H9 (cell line): ENCODE measurements at regions not wholly inside any gene's neighbourhood (a gene's known extent, or its start where the extent isn't known, plus 50 kb on each side); places are given as distances from the start of the nearest gene placed in this dataset.

Source experiments
- DNase-seq: peaks from one replicate; pipeline ENCODE4 v3.0.0-alpha.2; 2017
- H2AFZ ChIP-seq: one replicate; pipeline ENCODE4 v1.6.1; 2013; ENCODE audit warnings: mild to moderate bottlenecking, low read length, control low read depth, moderate library complexity
- H2AK5ac ChIP-seq: 2 replicates; pipeline ENCODE4 v1.6.1; 2013; ENCODE audit warnings: low read length, control low read depth, mixed read lengths; ENCODE audit not compliant: insufficient read length
- H2BK120ac ChIP-seq: one replicate; pipeline ENCODE4 v1.6.1; 2013; ENCODE audit warnings: low read depth, mild to moderate bottlenecking, low read length, control low read depth, inconsistent platforms; ENCODE audit not compliant: poor library complexity, severe bottlenecking
- H2BK12ac ChIP-seq: 2 replicates; pipeline ENCODE4 v1.6.1; 2013; ENCODE audit warnings: low read length, control low read depth, mixed read lengths, low read depth; ENCODE audit not compliant: insufficient read length
- H2BK15ac ChIP-seq: 2 replicates; pipeline ENCODE4 v1.6.1; 2013; ENCODE audit warnings: low read depth, low read length, control low read depth
- H2BK20ac ChIP-seq: one replicate; pipeline ENCODE4 v1.6.1; 2013; ENCODE audit warnings: low read depth, mild to moderate bottlenecking, low read length, control low read depth, inconsistent platforms; ENCODE audit not compliant: poor library complexity, severe bottlenecking
- H2BK5ac ChIP-seq: 2 replicates; pipeline ENCODE4 v1.6.1; 2013; ENCODE audit warnings: low read length, control low read depth, mixed read lengths; ENCODE audit not compliant: insufficient read length
- H3K14ac ChIP-seq: 2 replicates; pipeline ENCODE4 v1.6.1; 2013; ENCODE audit warnings: low read length, control low read depth; ENCODE audit not compliant: insufficient read depth
- H3K18ac ChIP-seq: 2 replicates; pipeline ENCODE4 v1.6.1; 2013; ENCODE audit warnings: low read depth, mild to moderate bottlenecking, mixed read lengths, low read length, control low read depth; ENCODE audit not compliant: insufficient read length
- H3K23ac ChIP-seq: 2 replicates; pipeline ENCODE4 v1.6.1; 2013; ENCODE audit warnings: low read length, control low read depth, mixed read lengths, low read depth; ENCODE audit not compliant: insufficient read length
- H3K23me2 ChIP-seq: 2 replicates; pipeline ENCODE4 v1.6.1; 2013; ENCODE audit warnings: low read depth, mild to moderate bottlenecking, mixed read lengths, low read length, control low read depth; ENCODE audit not compliant: insufficient read length, poor library complexity, severe bottlenecking
- H3K27ac ChIP-seq: 2 replicates; pipeline ENCODE4 v1.5.1; 2013; ENCODE audit warnings: low read length, control low read depth, mixed read lengths, low read depth; ENCODE audit not compliant: insufficient read length
- H3K27me3 ChIP-seq: 2 replicates; pipeline ENCODE4 v1.6.1; 2013; ENCODE audit warnings: low read length, control low read depth, inconsistent platforms; ENCODE audit not compliant: insufficient read depth
- H3K4ac ChIP-seq: 2 replicates; pipeline ENCODE4 v1.6.1; 2013; ENCODE audit warnings: low read depth, mild to moderate bottlenecking, control low read depth, inconsistent platforms, low read length, moderate library complexity
- H3K4me1 ChIP-seq: 2 replicates; pipeline ENCODE4 v1.6.1; 2013; ENCODE audit warnings: low read length, control low read depth, inconsistent platforms; ENCODE audit not compliant: insufficient read depth
- H3K4me2 ChIP-seq: 2 replicates; pipeline ENCODE4 v1.6.1; 2013; ENCODE audit warnings: low read length, control low read depth, mixed read lengths; ENCODE audit not compliant: insufficient read length, insufficient read depth
- H3K56ac ChIP-seq: 2 replicates; pipeline ENCODE4 v1.6.1; 2013; ENCODE audit warnings: low read depth, mild to moderate bottlenecking, mixed read lengths, low read length, control low read depth; ENCODE audit not compliant: insufficient read length
- H3K79me1 ChIP-seq: 2 replicates; pipeline ENCODE4 v1.6.1; 2013; ENCODE audit warnings: low read depth, mild to moderate bottlenecking, moderate library complexity, low read length, control low read depth, inconsistent platforms; ENCODE audit not compliant: insufficient read depth, poor library complexity, severe bottlenecking
- H3K79me2 ChIP-seq: 2 replicates; pipeline ENCODE4 v1.6.1; 2013; ENCODE audit warnings: low read length, control low read depth, inconsistent platforms; ENCODE audit not compliant: insufficient read depth
- H3K9ac ChIP-seq: 2 replicates; pipeline ENCODE4 v1.6.1; 2013; ENCODE audit warnings: low read length, control low read depth, mixed read lengths; ENCODE audit not compliant: insufficient read length; ENCODE audit errors: extremely low read depth
- H3K9me3 ChIP-seq: one replicate; pipeline ENCODE4 v1.6.1; 2013; ENCODE audit warnings: low read depth, low read length, inconsistent platforms; ENCODE audit not compliant: control insufficient read depth
- H3T11ph ChIP-seq: one replicate; pipeline ENCODE4 v1.6.1; 2013; ENCODE audit warnings: mild to moderate bottlenecking, low read length, control low read depth, inconsistent platforms
- H4K20me1 ChIP-seq: one replicate; pipeline ENCODE4 v1.6.1; 2013; ENCODE audit not compliant: control insufficient read depth, insufficient read length, insufficient read depth
- H4K5ac ChIP-seq: 2 replicates; pipeline ENCODE4 v1.6.1; 2013; ENCODE audit warnings: low read depth, mild to moderate bottlenecking, mixed read lengths, low read length, control low read depth; ENCODE audit not compliant: insufficient read length
- H4K8ac ChIP-seq: replicated peaks from 2 replicates; pipeline ENCODE4 v1.6.1; 2013; ENCODE audit warnings: low read length, control low read depth, mixed read lengths, low read depth; ENCODE audit not compliant: insufficient read length
- H4K91ac ChIP-seq: 2 replicates; pipeline ENCODE4 v1.6.1; 2013; ENCODE audit warnings: low read depth, mild to moderate bottlenecking, moderate library complexity, mixed read lengths, low read length, control low read depth; ENCODE audit not compliant: insufficient read length
- H3K27ac Mint-ChIP-seq, 3 experiments: 2 replicates in 2 of 3; 3 replicates in 1 of 3; pipeline ENCODE4 v1.8.0; 2020 to 2021; ENCODE audit warnings: mixed read lengths in 3 of 3, mild to moderate bottlenecking in 1 of 3, moderate library complexity in 1 of 3
- H3K27me3 Mint-ChIP-seq: 2 replicates; pipeline ENCODE4 v1.8.0; 2021; ENCODE audit warnings: low read depth, mild to moderate bottlenecking, moderate library complexity, mixed read lengths
- H3K36me3 Mint-ChIP-seq, 3 experiments: 2 replicates in 2 of 3; 3 replicates in 1 of 3; pipeline ENCODE4 v1.8.0; 2020 to 2021; ENCODE audit warnings: low read depth in 3 of 3, mixed read lengths in 3 of 3; ENCODE audit not compliant: insufficient read depth in 1 of 3
- H3K4me1 Mint-ChIP-seq, 2 experiments: 2 replicates each; pipeline ENCODE4 v1.8.0; 2020; ENCODE audit warnings: mixed read lengths in 2 of 2
- H3K4me3 Mint-ChIP-seq, 2 experiments: 2 replicates in 1 of 2; 3 replicates in 1 of 2; pipeline ENCODE4 v1.8.0; 2020 to 2021; ENCODE audit warnings: mild to moderate bottlenecking in 2 of 2, mixed read lengths in 2 of 2, moderate library complexity in 1 of 2
- H3K9me3 Mint-ChIP-seq, 2 experiments: 2 replicates in 1 of 2; 3 replicates in 1 of 2; pipeline ENCODE4 v1.8.0; 2020; ENCODE audit warnings: mild to moderate bottlenecking in 2 of 2, mixed read lengths in 2 of 2, moderate library complexity in 1 of 2
- WGBS: extraction: QIAGEN DNeasy Blood & Tissue Kit; methylation state at CpG from one replicate; pipeline ENCODE4 v1.1.7; 2013; ENCODE audit warnings: missing lambda C conversion rate, low lambda C conversion rate, mixed read lengths; ENCODE audit not compliant: insufficient read length; ENCODE audit errors: extremely low coverage; 5-methylcytosine and 5-hydroxymethylcytosine counted together
- TF ChIP-seq, protein P1 (sequence below): fragments of 200-600 bp; sonication (generic); conservative IDR thresholded peaks from 3 replicates; pipeline ENCODE4 v1.8.0; 2021; ENCODE audit warnings: antibody characterized with exemption, mild to moderate bottlenecking

DNA sequence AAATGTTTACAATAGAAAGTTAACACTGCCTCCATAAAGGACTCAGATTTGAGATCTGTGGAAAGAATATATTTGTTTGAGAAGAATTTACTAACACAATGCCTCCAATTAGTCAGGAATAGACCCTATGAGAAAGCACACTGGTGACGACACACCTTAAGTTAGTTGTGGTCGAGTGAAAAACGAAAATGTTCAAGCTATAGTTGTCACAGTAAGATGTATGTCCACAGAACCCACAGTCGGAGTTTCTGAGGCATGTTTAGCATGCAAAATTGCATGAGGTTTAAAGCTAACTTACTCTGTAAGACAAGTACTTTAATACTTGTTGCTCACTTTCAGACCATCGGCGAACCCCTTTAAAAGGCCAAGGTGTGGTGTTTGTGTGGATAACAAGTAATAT lies 69.9 kb upstream of the SIPA1L2 start:
- Histone ChIP-seq H3K14ac (no peak overlapping the region), H2BK15ac (no peak overlapping the region), H3K79me2 (no peaks in the 10 kb centered on the region), H3K4ac (no peak overlapping the region), H3K18ac (no peak overlapping the region), H3K27ac (no peak overlapping the region), H2BK20ac (no peak overlapping the region), H4K20me1 (no peaks in the 10 kb centered on the region), H3K79me1 (no peaks in the 10 kb centered on the region), H3K9ac (no peak overlapping the region), H3T11ph (no peak overlapping the region), H3K56ac (no peak overlapping the region), H3K23me2 (no peaks in the 10 kb centered on the region), H2AK5ac (no peak overlapping the region), H2BK12ac (no peak overlapping the region), H4K5ac (no peak overlapping the region), H2BK5ac (no peak overlapping the region), H2BK120ac (no peak overlapping the region), H3K23ac (no peak overlapping the region), H3K9me3 (no peaks in the 10 kb centered on the region), H4K91ac (no peak overlapping the region), H3K4me1 (no peaks in the 10 kb centered on the region), H2AFZ (no peak overlapping the region), H3K4me2 (no peak overlapping the region), H4K8ac (no peak overlapping the region), H3K27me3 (no peaks in the 10 kb centered on the region)
- Mint-ChIP-seq H3K27ac (no peak overlapping the region), H3K27me3 (peaks cover 10% of the 10 kb centered on the region), H3K4me1 (peaks cover 7 to 8% of the 10 kb centered on the region in 2 experiments; a peak in 3 of 4 replicates), H3K4me3 (no peak overlapping the region), H3K36me3 (no peaks in the 10 kb centered on the region), H3K9me3 (peaks cover 0 to 5% of the 10 kb centered on the region in 2 experiments; a peak in 3 of 5 replicates)
- TF ChIP-seq, protein P1, sequence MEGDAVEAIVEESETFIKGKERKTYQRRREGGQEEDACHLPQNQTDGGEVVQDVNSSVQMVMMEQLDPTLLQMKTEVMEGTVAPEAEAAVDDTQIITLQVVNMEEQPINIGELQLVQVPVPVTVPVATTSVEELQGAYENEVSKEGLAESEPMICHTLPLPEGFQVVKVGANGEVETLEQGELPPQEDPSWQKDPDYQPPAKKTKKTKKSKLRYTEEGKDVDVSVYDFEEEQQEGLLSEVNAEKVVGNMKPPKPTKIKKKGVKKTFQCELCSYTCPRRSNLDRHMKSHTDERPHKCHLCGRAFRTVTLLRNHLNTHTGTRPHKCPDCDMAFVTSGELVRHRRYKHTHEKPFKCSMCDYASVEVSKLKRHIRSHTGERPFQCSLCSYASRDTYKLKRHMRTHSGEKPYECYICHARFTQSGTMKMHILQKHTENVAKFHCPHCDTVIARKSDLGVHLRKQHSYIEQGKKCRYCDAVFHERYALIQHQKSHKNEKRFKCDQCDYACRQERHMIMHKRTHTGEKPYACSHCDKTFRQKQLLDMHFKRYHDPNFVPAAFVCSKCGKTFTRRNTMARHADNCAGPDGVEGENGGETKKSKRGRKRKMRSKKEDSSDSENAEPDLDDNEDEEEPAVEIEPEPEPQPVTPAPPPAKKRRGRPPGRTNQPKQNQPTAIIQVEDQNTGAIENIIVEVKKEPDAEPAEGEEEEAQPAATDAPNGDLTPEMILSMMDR, result no peak
- no peak for DNase-seq
- WGBS, result no CpG with 5 or more reads among the region's 6 CpGs
